ENCODE measurements at regions not wholly inside any gene's neighbourhood (a gene's known extent, or its start where the extent isn't known, plus 50 kb on each side); places are given as distances from the start of the nearest gene placed in this dataset.

DNA sequence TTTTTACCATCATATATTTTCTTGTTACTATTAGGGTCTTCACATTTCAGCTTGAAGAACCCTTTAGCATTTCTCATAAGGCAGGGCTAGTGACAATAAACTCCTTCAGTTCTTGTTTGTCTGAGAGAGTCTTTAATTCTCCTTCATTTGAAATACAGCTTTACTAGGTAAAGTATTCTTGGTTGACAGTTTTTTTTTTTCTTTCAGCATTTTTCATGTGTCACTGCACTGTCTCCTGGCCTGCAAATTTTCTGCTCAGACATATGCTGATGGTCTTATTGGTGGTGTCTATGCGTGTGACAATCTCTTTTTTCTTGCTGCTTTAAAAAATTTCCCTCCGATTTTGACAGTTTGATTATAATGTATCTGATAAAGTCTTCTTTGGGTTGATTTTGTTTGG, 399.9 kb downstream of the SH3GL2 start:
- no peak for DNase-seq
- Histone ChIP-seq H3K9me2 (replicated peaks; ENCODE audit: insufficient read depth, low read length) (no peaks in the 10 kb centered on the region), H3K9ac (ENCODE audit: low read length) (no peak overlapping the region), H3K4me2 (ENCODE audit: low read depth, low read length) (no peak overlapping the region), H4K20me1 (ENCODE audit: insufficient read depth, low read length) (no peaks in the 10 kb centered on the region), H3F3A (ENCODE audit: insufficient read depth, low read length) (no peaks in the 10 kb centered on the region), H3K9me3 (replicated peaks; ENCODE audit: insufficient read depth, low read length) (no peaks in the 10 kb centered on the region), H3K27ac (ENCODE audit: low read length) (no peak overlapping the region), H3K4me1 (ENCODE audit: low read length) (no peaks in the 10 kb centered on the region), H3K27me3 (replicated peaks; ENCODE audit: insufficient read depth, low read length) (no peaks in the 10 kb centered on the region), H3K36me3 (replicated peaks; ENCODE audit: insufficient read depth, low read length) (no peaks in the 10 kb centered on the region), H2AFZ (ENCODE audit: low read length) (no peak overlapping the region), H3K79me2 (ENCODE audit: low read length) (no peaks in the 10 kb centered on the region), H3K4me3 (ENCODE audit: low read length) (no peak overlapping the region)
- TF ChIP-seq, protein P1, sequence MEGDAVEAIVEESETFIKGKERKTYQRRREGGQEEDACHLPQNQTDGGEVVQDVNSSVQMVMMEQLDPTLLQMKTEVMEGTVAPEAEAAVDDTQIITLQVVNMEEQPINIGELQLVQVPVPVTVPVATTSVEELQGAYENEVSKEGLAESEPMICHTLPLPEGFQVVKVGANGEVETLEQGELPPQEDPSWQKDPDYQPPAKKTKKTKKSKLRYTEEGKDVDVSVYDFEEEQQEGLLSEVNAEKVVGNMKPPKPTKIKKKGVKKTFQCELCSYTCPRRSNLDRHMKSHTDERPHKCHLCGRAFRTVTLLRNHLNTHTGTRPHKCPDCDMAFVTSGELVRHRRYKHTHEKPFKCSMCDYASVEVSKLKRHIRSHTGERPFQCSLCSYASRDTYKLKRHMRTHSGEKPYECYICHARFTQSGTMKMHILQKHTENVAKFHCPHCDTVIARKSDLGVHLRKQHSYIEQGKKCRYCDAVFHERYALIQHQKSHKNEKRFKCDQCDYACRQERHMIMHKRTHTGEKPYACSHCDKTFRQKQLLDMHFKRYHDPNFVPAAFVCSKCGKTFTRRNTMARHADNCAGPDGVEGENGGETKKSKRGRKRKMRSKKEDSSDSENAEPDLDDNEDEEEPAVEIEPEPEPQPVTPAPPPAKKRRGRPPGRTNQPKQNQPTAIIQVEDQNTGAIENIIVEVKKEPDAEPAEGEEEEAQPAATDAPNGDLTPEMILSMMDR (IDR thresholded peaks at IDR 0.05; ENCODE audit: low read length): no peak
- no peak for TF ChIP-seq EZH2phosphoT487 (IDR thresholded peaks at IDR 0.05; ENCODE audit: low read length)
- no peak for TF ChIP-seq EZH2 (optimal IDR thresholded peaks at IDR 0.05; ENCODE audit: low read depth, low read length)

DNA sequence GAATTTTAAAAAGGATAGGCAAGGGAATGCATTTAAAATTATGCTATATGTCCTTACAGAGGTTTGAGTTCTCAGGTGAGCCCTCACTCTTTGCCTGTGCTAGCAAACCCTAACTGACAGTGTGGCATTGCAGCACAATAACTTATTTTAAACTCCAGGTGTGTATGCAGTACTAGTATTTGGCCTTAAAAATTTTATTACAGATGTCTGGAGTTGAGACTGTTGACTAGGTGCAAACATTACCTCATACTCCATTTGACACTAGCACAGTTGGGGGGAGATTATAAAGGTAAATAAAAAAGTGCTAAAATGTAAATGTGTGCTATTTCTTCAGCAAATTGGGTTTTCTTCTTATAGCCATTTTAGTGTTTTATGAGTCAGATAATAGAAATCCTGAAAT, 407.7 kb downstream of the SH3GL2 start:
- no peaks in the 10 kb centered on the region for H3F3A ChIP-seq (ENCODE audit: insufficient read depth, low read length)
- no peaks in the 10 kb centered on the region for H4K20me1 ChIP-seq (ENCODE audit: insufficient read depth, low read length)
- no peaks in the 10 kb centered on the region for H3K4me1 ChIP-seq (ENCODE audit: low read length)
- H3K4me3 ChIP-seq (ENCODE audit: low read length): no peak overlapping the region
- H3K9ac ChIP-seq (ENCODE audit: low read length): no peak overlapping the region
- no peaks in the 10 kb centered on the region for H3K9me2 ChIP-seq (replicated peaks; ENCODE audit: insufficient read depth, low read length)
- no peak overlapping the region for H3K4me2 ChIP-seq (ENCODE audit: low read depth, low read length)
- H2AFZ ChIP-seq (ENCODE audit: low read length): no peak overlapping the region
- H3K79me2 ChIP-seq (ENCODE audit: low read length): no peaks in the 10 kb centered on the region
- H3K36me3 ChIP-seq (replicated peaks; ENCODE audit: insufficient read depth, low read length): no peaks in the 10 kb centered on the region
- TF ChIP-seq, protein P1 (IDR thresholded peaks at IDR 0.05; ENCODE audit: low read length): no peak
- TF ChIP-seq EZH2phosphoT487 (IDR thresholded peaks at IDR 0.05; ENCODE audit: low read length) (no peak), EZH2 (optimal IDR thresholded peaks at IDR 0.05; ENCODE audit: low read depth, low read length) (no peak)
- no peak overlapping the region for H3K27ac ChIP-seq (ENCODE audit: low read length)
- no peak for DNase-seq
- no peaks in the 10 kb centered on the region for H3K9me3 ChIP-seq (replicated peaks; ENCODE audit: insufficient read depth, low read length)
- no peaks in the 10 kb centered on the region for H3K27me3 ChIP-seq (replicated peaks; ENCODE audit: insufficient read depth, low read length)

DNA sequence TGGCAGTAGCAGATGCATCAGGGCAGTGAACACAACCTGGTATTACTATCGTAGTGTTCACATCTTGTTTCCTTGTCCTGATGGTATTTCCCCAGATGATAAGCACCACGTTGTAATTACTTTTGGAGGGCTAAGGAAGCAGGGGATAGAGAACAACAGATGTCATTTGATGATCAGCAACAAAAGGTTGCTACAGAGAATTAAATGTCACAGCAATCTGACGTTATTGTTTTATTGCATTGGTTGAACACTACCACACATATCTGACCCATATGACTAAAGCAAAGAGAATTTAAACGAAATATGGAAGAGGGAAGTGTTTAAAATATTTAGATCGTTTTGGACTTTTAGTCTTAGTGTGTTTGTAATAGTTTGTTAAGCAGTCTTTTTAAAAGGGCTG, 408.3 kb downstream of the SH3GL2 start:
- Histone ChIP-seq H2AFZ (ENCODE audit: low read length) (no peak overlapping the region), H4K20me1 (ENCODE audit: insufficient read depth, low read length) (no peaks in the 10 kb centered on the region), H3K9me2 (replicated peaks; ENCODE audit: insufficient read depth, low read length) (no peaks in the 10 kb centered on the region), H3K9me3 (replicated peaks; ENCODE audit: insufficient read depth, low read length) (no peaks in the 10 kb centered on the region), H3K4me3 (ENCODE audit: low read length) (no peak overlapping the region), H3K36me3 (replicated peaks; ENCODE audit: insufficient read depth, low read length) (no peaks in the 10 kb centered on the region), H3K79me2 (ENCODE audit: low read length) (no peaks in the 10 kb centered on the region), H3K27ac (ENCODE audit: low read length) (no peak overlapping the region), H3F3A (ENCODE audit: insufficient read depth, low read length) (no peaks in the 10 kb centered on the region), H3K27me3 (replicated peaks; ENCODE audit: insufficient read depth, low read length) (no peaks in the 10 kb centered on the region), H3K4me1 (ENCODE audit: low read length) (no peaks in the 10 kb centered on the region), H3K9ac (ENCODE audit: low read length) (no peak overlapping the region), H3K4me2 (ENCODE audit: low read depth, low read length) (no peak overlapping the region)
- no peak for DNase-seq
- TF ChIP-seq, protein P1 (IDR thresholded peaks at IDR 0.05; ENCODE audit: low read length): no peak
- TF ChIP-seq EZH2 (optimal IDR thresholded peaks at IDR 0.05; ENCODE audit: low read depth, low read length) (no peak), EZH2phosphoT487 (IDR thresholded peaks at IDR 0.05; ENCODE audit: low read length) (no peak)

Measured in MM.1S (cell line).